Skeletal muscle satellite cell (primary cell): ENCODE measurements at regions not wholly inside any gene's neighbourhood (a gene's known extent, or its start where the extent isn't known, plus 50 kb on each side); places are given as distances from the start of the nearest gene placed in this dataset.

Experiments
- H3K27me3 ChIP-seq: 2 replicates; pipeline ENCODE4 v1.7.0; 2013; ENCODE audit warnings: low read length; ENCODE audit not compliant: control insufficient read depth, insufficient read depth
- H3K36me3 ChIP-seq: 2 replicates; pipeline ENCODE4 v1.7.0; 2013; ENCODE audit warnings: mild to moderate bottlenecking, control low read depth, low read length; ENCODE audit not compliant: insufficient read depth
- H3K4me1 ChIP-seq: 2 replicates; pipeline ENCODE4 v1.7.0; 2013; ENCODE audit warnings: low read length; ENCODE audit not compliant: control insufficient read depth, insufficient read depth
- H3K4me2 ChIP-seq: 2 replicates; pipeline ENCODE4 v1.7.0; 2013; ENCODE audit warnings: mild to moderate bottlenecking, low read length
- H3K4me3 ChIP-seq: 2 replicates; pipeline ENCODE4 v1.7.0; 2013; ENCODE audit warnings: low read length
- H3K9ac ChIP-seq: 2 replicates; pipeline ENCODE4 v1.7.0; 2013; ENCODE audit warnings: mild to moderate bottlenecking, low read depth, low read length, moderate library complexity
- H3K9me3 ChIP-seq: replicated peaks from 2 replicates; pipeline ENCODE4 v1.7.0; 2013; ENCODE audit warnings: mild to moderate bottlenecking, control low read depth, low read length

DNA sequence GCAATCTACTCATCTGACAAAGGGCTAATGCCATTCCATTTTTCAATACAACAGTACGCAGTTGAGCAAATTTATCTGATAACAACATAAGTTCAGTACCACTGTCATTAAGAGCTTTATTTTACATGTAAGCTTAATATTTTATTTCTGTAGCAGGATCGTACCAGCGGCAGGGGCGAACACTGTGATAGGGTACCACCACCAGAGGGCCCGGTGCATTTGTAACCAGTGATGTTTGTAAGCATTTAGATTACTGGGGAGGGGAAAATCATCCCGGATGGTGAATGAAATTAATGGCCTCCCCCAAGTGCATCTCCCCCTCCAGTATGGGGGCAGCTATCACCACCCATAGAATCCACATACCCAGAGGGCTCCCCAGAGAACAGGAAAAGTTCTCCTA is 179.0 kb downstream of the ADGRA3 start:
- Histone ChIP-seq H3K4me1 (no peaks in the 10 kb centered on the region), H3K9me3 (no peaks in the 10 kb centered on the region), H3K9ac (no peak overlapping the region), H3K36me3 (no peaks in the 10 kb centered on the region), H3K27me3 (no peaks in the 10 kb centered on the region), H3K4me2 (no peak overlapping the region), H3K4me3 (no peak overlapping the region)

DNA sequence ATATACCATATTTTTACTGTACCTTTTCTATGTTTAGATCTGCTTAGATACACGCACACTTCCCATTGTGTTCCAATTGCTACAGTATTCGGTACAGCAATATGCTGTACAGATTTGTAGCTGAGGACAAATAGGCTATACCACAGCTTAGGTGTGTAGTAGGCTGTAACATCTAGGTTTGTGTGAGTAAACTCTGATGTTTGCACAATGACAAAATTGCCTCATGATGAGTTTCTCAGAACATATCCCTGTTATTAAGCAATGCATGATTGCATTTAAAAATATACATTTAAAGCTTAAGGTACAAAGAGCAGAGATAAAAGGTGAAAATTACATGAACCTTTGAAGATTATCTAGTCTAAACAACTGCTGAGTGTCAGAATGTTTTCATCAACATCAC is 181.7 kb downstream of the ADGRA3 start:
- Histone ChIP-seq H3K4me1 (no peaks in the 10 kb centered on the region), H3K4me3 (no peak overlapping the region), H3K4me2 (no peak overlapping the region), H3K9ac (no peak overlapping the region), H3K9me3 (no peaks in the 10 kb centered on the region), H3K27me3 (no peaks in the 10 kb centered on the region), H3K36me3 (no peaks in the 10 kb centered on the region)

GRCh38 chr4:22324422-22324821 is 191.4 kb downstream of the ADGRA3 start:
- Histone ChIP-seq H3K4me3 (no peak overlapping the region), H3K4me1 (no peaks in the 10 kb centered on the region), H3K27me3 (no peaks in the 10 kb centered on the region), H3K4me2 (no peak overlapping the region), H3K36me3 (no peaks in the 10 kb centered on the region), H3K9me3 (no peaks in the 10 kb centered on the region), H3K9ac (no peak overlapping the region)

DNA sequence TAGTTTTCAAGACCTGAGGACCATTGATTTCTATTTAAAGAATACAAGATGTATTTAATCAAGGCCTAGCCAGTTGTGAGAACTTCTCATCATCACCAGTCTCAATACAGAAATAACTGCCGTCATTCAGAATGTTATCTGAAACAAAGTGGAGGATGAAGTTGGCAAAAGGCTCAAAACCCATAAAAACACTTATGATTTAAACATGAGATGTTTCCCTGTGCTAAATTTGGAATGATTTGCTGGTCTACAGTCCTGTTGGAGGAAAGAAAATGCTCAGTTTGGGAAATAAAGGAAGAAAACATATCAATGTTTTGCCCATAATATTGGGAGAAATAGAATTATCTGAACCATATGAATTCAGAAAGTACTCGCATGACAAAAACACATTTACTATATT is 192.2 kb downstream of the ADGRA3 start:
- Histone ChIP-seq H3K4me1 (no peaks in the 10 kb centered on the region), H3K4me2 (no peak overlapping the region), H3K4me3 (no peak overlapping the region), H3K36me3 (no peaks in the 10 kb centered on the region), H3K9me3 (no peaks in the 10 kb centered on the region), H3K9ac (no peak overlapping the region), H3K27me3 (no peaks in the 10 kb centered on the region)

DNA sequence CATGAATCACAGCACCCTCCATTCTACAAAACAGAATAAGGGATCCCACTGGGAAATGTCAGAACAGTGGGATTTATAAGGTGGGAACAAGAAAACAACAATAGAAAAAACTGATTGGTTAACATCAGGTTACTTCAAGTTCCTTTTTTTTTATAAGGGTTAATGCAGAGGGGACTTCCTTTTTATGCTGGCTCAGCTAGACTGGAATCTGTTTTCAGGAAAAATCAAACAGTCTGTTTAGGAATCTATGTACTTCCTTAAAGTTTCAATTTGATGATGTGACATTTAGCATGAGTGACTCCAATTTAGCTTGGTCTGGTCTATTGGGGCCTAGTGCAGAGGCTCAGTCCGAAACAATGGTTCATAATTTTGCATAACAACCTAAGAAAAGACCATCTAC is 192.9 kb downstream of the ADGRA3 start:
- no peaks in the 10 kb centered on the region for H3K4me1 ChIP-seq
- H3K36me3 ChIP-seq = no peaks in the 10 kb centered on the region
- H3K27me3 ChIP-seq = no peaks in the 10 kb centered on the region
- no peak overlapping the region for H3K4me3 ChIP-seq
- no peak overlapping the region for H3K9ac ChIP-seq
- no peaks in the 10 kb centered on the region for H3K9me3 ChIP-seq
- no peak overlapping the region for H3K4me2 ChIP-seq

DNA sequence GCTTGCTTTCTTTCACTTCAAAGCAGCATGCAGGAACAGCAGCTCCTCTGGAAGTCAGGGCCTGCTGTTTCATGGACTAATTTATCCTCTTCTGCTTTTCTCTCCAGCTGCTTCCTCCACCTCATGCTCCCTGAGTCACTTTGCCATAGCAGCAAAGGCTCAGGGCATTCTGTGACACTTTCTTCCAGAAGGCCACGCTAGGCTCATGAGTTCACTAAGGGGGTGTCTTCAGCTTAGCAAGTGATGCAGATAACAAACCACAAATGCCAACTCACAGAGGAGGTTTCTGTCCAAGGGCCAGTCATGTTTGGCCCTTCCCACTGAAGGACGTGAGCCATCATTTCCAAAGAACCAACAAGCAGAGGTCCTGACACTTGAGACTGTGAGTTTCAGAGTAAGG is 200.2 kb downstream of the ADGRA3 start:
- no peaks in the 10 kb centered on the region for H3K9me3 ChIP-seq
- H3K4me1 ChIP-seq = no peaks in the 10 kb centered on the region
- no peak overlapping the region for H3K4me3 ChIP-seq
- no peak overlapping the region for H3K4me2 ChIP-seq
- H3K9ac ChIP-seq = no peak overlapping the region
- no peaks in the 10 kb centered on the region for H3K36me3 ChIP-seq
- H3K27me3 ChIP-seq = peaks cover 7% of the 10 kb centered on the region

- H3K4me1 ChIP-seq = no peaks in the 10 kb centered on the region
- H3K9me3 ChIP-seq = no peaks in the 10 kb centered on the region
- no peak overlapping the region for H3K4me2 ChIP-seq
- H3K27me3 ChIP-seq = peaks cover 7% of the 10 kb centered on the region
- no peak overlapping the region for H3K9ac ChIP-seq
- H3K4me3 ChIP-seq = no peak overlapping the region
- H3K36me3 ChIP-seq = no peaks in the 10 kb centered on the region
Observed at GRCh38 chr4:22313976-22314375, 201.9 kb downstream of the ADGRA3 start.

- Histone ChIP-seq H3K4me2 (no peak overlapping the region), H3K4me3 (no peak overlapping the region), H3K9ac (no peak overlapping the region), H3K27me3 (peaks cover 7% of the 10 kb centered on the region), H3K4me1 (no peaks in the 10 kb centered on the region), H3K9me3 (no peaks in the 10 kb centered on the region), H3K36me3 (no peaks in the 10 kb centered on the region)
Observed at GRCh38 chr4:22312113-22312512, 203.8 kb downstream of the ADGRA3 start.

DNA sequence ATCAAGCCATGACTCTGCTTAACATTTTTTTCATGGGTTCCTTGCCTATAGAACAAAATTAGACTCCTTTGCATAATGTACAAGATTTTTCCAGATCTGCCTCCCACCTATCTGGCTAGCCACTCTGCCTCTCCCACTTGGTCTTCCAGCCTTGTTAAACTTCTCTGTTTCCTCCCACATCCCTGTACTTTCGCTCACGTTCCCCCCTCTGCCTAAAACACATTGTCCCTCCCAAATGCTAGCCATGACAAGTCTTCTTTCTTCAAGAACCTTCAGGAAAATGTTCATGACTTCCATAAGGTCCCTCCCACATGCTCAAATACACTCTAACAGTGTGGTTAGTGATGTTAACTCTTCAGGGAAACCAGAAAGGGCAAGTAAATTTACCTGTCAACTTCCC is 214.6 kb downstream of the ADGRA3 start:
- Histone ChIP-seq H3K4me2 (no peak overlapping the region), H3K4me3 (no peak overlapping the region), H3K4me1 (no peaks in the 10 kb centered on the region), H3K9me3 (no peaks in the 10 kb centered on the region), H3K36me3 (no peaks in the 10 kb centered on the region), H3K9ac (no peak overlapping the region), H3K27me3 (no peaks in the 10 kb centered on the region)

GRCh38 chr4:22299678-22300077 is 216.2 kb downstream of the ADGRA3 start:
- H3K36me3 ChIP-seq = no peaks in the 10 kb centered on the region
- no peak overlapping the region for H3K9ac ChIP-seq
- no peaks in the 10 kb centered on the region for H3K9me3 ChIP-seq
- H3K27me3 ChIP-seq = no peaks in the 10 kb centered on the region
- no peak overlapping the region for H3K4me3 ChIP-seq
- H3K4me1 ChIP-seq = no peaks in the 10 kb centered on the region
- no peak overlapping the region for H3K4me2 ChIP-seq

- Histone ChIP-seq H3K9me3 (no peaks in the 10 kb centered on the region), H3K4me2 (no peak overlapping the region), H3K4me3 (no peak overlapping the region), H3K4me1 (no peaks in the 10 kb centered on the region), H3K9ac (no peak overlapping the region), H3K27me3 (no peaks in the 10 kb centered on the region), H3K36me3 (no peaks in the 10 kb centered on the region)
Observed at GRCh38 chr4:22287631-22288030, 228.2 kb downstream of the ADGRA3 start.

GRCh38 chr4:22268350-22269025 is 247.4 kb downstream of the ADGRA3 start:
- no peak overlapping the region for H3K9ac ChIP-seq
- no peaks in the 10 kb centered on the region for H3K9me3 ChIP-seq
- no peaks in the 10 kb centered on the region for H3K4me1 ChIP-seq
- H3K27me3 ChIP-seq = no peaks in the 10 kb centered on the region
- H3K4me3 ChIP-seq = no peak overlapping the region
- no peak overlapping the region for H3K4me2 ChIP-seq
- H3K36me3 ChIP-seq = no peaks in the 10 kb centered on the region
